Forelimb muscle (tissue), 1 donor: ENCODE measurements at regions not wholly inside any gene's neighbourhood (a gene's known extent, or its start where the extent isn't known, plus 50 kb on each side); places are given as distances from the start of the nearest gene placed in this dataset.
"Not testable (repeated sequence)": the region's sequence is repeated elsewhere in the genome, so short reads cannot be mapped to it uniquely, and the experiment has no call there.

ENCODE experiments used
- DNase-seq: peaks from one replicate; pipeline ENCODE4 v3.0.0-alpha.2; 2013; ENCODE audit warnings: low read depth

DNA sequence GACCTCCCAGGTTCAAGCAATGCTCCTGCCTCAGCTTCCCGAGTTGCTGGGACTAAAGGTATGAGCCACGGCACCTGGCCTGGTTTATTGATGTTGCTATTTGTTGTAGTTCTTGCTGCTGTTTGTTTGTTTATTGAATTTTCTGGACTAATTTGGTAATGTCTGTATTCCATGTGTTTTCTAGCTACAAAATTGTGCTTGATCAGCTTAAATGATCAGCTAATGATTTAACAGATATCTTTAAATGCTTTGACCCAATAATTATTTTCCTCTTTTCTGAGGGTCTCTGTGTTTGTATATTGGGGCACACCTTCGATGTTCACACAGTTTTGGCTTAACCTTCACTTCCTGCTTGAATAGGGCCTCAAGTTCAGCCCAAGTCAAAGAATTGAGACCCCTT lies 488.1 kb upstream of the HTR2C start:
- DNase-seq: no peak

DNA sequence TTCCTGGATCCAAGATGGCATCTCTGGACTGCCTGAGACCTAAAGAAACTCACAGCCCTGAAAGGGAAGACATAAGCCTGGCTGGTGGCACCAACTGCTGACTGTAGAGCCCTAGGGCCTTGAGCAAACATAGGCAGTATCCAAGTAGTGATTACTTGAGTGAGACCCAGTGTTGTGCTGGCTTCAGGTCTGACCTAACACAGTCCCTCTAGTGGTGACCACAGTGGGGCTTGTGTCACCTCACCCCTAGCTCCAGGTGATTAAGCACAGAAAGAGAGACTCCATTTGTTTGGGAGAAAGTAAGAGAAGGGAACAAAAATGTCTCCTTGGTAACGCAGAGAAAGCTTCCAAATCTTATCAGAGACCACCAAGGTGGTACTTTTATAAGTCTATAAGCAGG lies 496.3 kb upstream of the HTR2C start:
- DNase-seq: no peak

- DNase-seq: no peak
Observed at GRCh38 chrX:114077773-114078172, 506.1 kb upstream of the HTR2C start.

DNA sequence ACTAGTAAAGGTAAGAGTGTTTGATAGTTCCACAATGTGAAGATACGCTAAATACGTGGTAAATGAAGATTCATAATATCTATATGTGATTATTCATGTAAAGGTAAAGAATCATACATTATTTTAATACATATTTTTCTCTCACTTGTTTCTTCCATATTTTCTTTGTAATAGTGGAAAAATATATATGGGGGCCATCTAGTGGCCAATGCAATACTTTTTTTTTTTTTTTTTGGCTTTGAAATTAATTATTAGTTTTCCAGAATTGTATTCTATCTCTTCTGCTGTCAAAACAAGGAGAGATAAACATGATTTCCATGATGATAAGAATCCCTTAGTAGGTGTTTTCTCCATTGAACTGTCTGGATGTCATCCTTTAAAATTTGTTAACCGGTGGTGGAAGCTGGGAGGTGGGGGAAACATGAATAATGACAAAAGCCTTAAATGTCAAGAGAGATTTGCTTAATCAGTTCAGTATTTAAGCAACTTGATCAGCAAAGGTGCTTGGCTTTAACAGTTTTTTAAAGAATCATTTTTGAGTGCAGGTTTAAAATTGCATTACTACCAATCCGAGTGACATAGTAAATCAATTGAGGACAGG lies 508.7 kb upstream of the HTR2C start:
- DNase-seq: no peak

DNA sequence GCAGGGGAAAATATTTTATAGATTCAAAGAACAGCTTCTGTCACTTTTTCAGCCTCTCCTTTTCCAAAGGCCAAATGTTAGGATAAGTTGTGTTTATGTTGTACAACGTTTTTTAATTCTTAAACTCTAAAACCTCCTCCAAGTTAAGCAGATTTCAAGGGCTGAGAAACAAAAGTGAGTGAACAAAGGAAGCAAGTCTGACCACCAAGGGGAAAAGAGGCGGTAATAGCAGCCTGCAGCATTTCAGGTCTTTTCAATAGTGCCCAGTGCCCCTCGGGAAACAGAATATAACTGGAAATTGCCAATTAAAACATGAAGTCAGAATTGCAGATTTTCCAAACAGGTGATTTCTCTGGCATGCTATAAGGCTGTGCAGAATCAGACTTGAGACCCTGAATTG lies 510.0 kb upstream of the HTR2C start:
- no peak for DNase-seq

- no peak for DNase-seq
Observed at GRCh38 chrX:114071412-114071811, 512.5 kb upstream of the HTR2C start.

- DNase-seq: no peak
Observed at GRCh38 chrX:114065577-114066223, 518.2 kb upstream of the HTR2C start.

GRCh38 chrX:114061226-114061625 lies 522.7 kb upstream of the HTR2C start:
- DNase-seq: no peak

GRCh38 chrX:114058988-114059418 lies 524.9 kb upstream of the HTR2C start:
- DNase-seq: no peak

GRCh38 chrX:114057422-114057821 lies 526.5 kb upstream of the HTR2C start:
- not testable (repeated sequence) for DNase-seq

- DNase-seq: no peak
Observed at GRCh38 chrX:114051667-114052315, 532.1 kb upstream of the HTR2C start.

DNA sequence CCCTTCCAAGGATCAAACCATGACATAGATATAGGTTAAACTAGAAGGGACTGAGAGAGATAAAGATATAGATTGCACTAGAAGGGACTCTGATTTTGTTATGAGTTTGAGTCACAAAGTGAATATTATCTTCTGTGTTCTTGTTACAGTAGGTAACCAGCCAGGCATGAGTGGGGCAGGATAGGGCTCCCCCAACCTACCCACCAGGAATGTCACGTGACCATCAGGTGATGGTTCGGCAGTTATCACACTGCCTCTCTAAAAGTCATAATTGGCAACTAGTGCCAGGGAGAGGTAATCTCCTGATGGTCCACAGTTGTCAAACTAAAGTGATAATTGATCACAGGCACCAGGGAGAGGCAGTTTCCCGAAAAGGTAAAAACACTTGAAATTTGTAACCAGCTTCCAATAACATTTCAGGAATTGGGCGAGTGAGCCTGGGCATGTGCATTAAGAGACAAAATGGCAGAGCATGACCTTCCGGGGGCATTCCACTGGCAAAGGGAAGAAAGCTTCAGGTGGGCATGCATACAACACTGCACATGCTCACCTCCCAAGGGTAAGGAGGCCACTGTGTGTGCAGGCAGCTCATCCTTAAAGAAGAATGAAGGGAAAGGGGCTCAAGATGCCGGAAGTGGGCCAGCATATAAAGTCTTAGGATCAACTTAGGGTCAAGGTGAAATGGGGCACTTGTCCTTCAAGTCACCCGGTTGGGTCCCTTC lies 533.6 kb upstream of the HTR2C start:
- DNase-seq: no peak

GRCh38 chrX:114049063-114049462 lies 534.8 kb upstream of the HTR2C start:
- no peak for DNase-seq

DNA sequence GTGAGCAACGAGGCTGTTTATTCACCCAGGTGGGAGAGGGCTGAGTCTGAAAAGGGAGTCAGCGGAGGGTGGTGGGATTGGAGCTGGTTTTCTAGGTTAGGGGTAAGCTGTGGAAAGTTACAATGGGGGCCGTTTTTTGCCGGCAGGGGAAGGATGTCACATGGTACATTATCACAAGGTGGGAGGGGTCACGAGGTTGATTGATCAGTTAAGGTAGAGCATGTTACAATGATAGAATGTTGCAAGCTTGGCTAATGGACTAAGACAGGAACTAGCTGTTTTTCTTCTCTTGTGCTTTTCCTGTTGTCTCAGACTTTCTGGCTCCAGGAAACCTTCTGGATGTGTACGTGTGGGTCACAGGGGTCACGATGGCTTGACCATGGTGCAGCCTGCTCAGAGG lies 536.3 kb upstream of the HTR2C start:
- no peak for DNase-seq

GRCh38 chrX:114046695-114047279 lies 537.1 kb upstream of the HTR2C start:
- DNase-seq: no peak

GRCh38 chrX:114041470-114041869 lies 542.4 kb upstream of the HTR2C start:
- DNase-seq: not testable (repeated sequence)

- DNase-seq: not testable (repeated sequence)
Observed at GRCh38 chrX:114040661-114041269, 543.1 kb upstream of the HTR2C start.

DNA sequence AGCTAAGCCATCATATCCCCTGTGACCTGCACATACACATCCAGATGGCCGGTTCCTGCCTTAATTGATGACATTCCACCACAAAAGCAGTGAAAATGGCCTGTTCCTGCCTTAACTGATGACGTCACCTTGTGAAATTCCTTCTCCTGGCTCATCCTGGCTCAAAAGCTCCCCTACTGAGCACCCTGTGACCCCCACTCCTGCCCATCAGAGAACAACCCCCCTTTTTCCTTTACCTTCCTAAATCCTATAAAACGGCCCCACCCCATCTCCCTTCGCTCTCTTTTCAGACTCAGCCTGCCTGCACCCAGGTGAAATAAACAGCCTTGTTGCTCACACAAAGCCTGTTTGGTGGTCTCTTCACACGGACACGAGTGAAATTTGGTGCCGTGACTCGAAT lies 543.8 kb upstream of the HTR2C start:
- DNase-seq: not testable (repeated sequence)

- no peak for DNase-seq
Observed at GRCh38 chrX:114038358-114038757, 545.5 kb upstream of the HTR2C start.

GRCh38 chrX:114037515-114037914 lies 546.4 kb upstream of the HTR2C start:
- no peak for DNase-seq

GRCh38 chrX:114028907-114029662 lies 554.8 kb upstream of the HTR2C start:
- no peak for DNase-seq
